Right atrium auricular region (tissue), 2 donors: ENCODE measurements at regions not wholly inside any gene's neighbourhood (a gene's known extent, or its start where the extent isn't known, plus 50 kb on each side); places are given as distances from the start of the nearest gene placed in this dataset.
"Not testable (repeated sequence)": the region's sequence is repeated elsewhere in the genome, so short reads cannot be mapped to it uniquely, and the experiment has no call there.

Source experiments
- DNase-seq: peaks from one replicate; pipeline ENCODE4 v3.0.0-alpha.2; 2019; ENCODE audit warnings: low spot score
- H3K27ac ChIP-seq, 2 donors: fragments of 200-600 bp; sonication (generic); 1 replicate in 1 of 2; 2 replicates in 1 of 2; pipeline ENCODE4 v1.5.1; 2016 to 2019
- H3K27me3 ChIP-seq, 2 donors: fragments of 200-600 bp; sonication (generic); one replicate each; pipeline versions ENCODE4 v1.5.1 to v1.6.0; 2017 to 2019
- H3K36me3 ChIP-seq: fragments of 200-600 bp; sonication (generic); one replicate; pipeline ENCODE4 v1.5.1; 2016
- H3K4me1 ChIP-seq, 2 donors: fragments of 200-600 bp; sonication (generic); one replicate each; pipeline versions ENCODE4 v1.5.1 to v1.6.0; 2017 to 2019
- H3K4me3 ChIP-seq, 2 donors: fragments of 200-600 bp; sonication (generic); 1 replicate in 1 of 2; 2 replicates in 1 of 2; pipeline ENCODE4 v1.5.1; 2017 to 2019; ENCODE audit warnings: mild to moderate bottlenecking in 1 of 2, moderate library complexity in 1 of 2
- H3K9me3 ChIP-seq, 2 donors: fragments of 200-600 bp; sonication (generic); one replicate each; pipeline ENCODE4 v1.5.1; 2019
- CTCF ChIP-seq, 2 donors: fragments of 200-600 bp; sonication (generic); IDR thresholded peaks; one replicate each; pipeline ENCODE4 v1.5.1; 2019; ENCODE audit warnings: antibody characterized with exemption in 2 of 2

- no peak for DNase-seq
- TF ChIP-seq CTCF (IDR thresholded peaks at IDR 0.05): no peak
- Histone ChIP-seq H3K4me1 (no peaks in the 10 kb centered on the region), H3K4me3 (no peak overlapping the region), H3K27me3 (no peaks in the 10 kb centered on the region), H3K27ac (no peak overlapping the region), H3K9me3 (no peaks in the 10 kb centered on the region), H3K36me3 (no peaks in the 10 kb centered on the region)
These were observed 60.6 kb upstream of the PRNP start for GRCh38 chr20:4625687-4626086.

GRCh38 chr20:4624675-4625336 lies 61.5 kb upstream of the PRNP start:
- H3K27ac ChIP-seq, H3K36me3 ChIP-seq, H3K27me3 ChIP-seq, DNase-seq, H3K4me3 ChIP-seq, H3K4me1 ChIP-seq, H3K9me3 ChIP-seq: not testable (repeated sequence)

GRCh38 chr20:4619144-4619543 lies 67.1 kb upstream of the PRNP start:
- not testable (repeated sequence) for H3K4me3 ChIP-seq, H3K36me3 ChIP-seq, DNase-seq, H3K27ac ChIP-seq, H3K9me3 ChIP-seq, H3K27me3 ChIP-seq, H3K4me1 ChIP-seq

- DNase-seq: no peak
- peaks cover 0 to 11% of the 10 kb centered on the region in 2 donors for H3K4me1 ChIP-seq
- no peaks in the 10 kb centered on the region for H3K9me3 ChIP-seq
- no peak overlapping the region for H3K27ac ChIP-seq
- H3K27me3 ChIP-seq: no peaks in the 10 kb centered on the region
- H3K36me3 ChIP-seq: no peaks in the 10 kb centered on the region
- TF ChIP-seq CTCF (IDR thresholded peaks at IDR 0.05): no peak
- H3K4me3 ChIP-seq: no peak overlapping the region
These were observed 68.8 kb upstream of the PRNP start for GRCh38 chr20:4617484-4617883.

GRCh38 chr20:4617019-4617418 lies 69.2 kb upstream of the PRNP start:
- H3K36me3 ChIP-seq: no peaks in the 10 kb centered on the region
- H3K4me3 ChIP-seq: no peak overlapping the region
- no peak for TF ChIP-seq CTCF (IDR thresholded peaks at IDR 0.05)
- no peaks in the 10 kb centered on the region for H3K9me3 ChIP-seq
- peaks cover 0 to 11% of the 10 kb centered on the region in 2 donors for H3K4me1 ChIP-seq
- H3K27ac ChIP-seq: no peak overlapping the region
- no peaks in the 10 kb centered on the region for H3K27me3 ChIP-seq
- DNase-seq: no peak

GRCh38 chr20:4613718-4614620 lies 72.3 kb upstream of the PRNP start:
- H3K27me3 ChIP-seq: no peaks in the 10 kb centered on the region
- no peaks in the 10 kb centered on the region for H3K9me3 ChIP-seq
- no peak overlapping the region for H3K4me3 ChIP-seq
- peak; percentile 72 for DNase-seq
- H3K27ac ChIP-seq: peak overlapping the region; percentile 68 to 73
- H3K4me1 ChIP-seq: peaks cover 0 to 11% of the 10 kb centered on the region in 2 donors
- H3K36me3 ChIP-seq: no peaks in the 10 kb centered on the region
- peak; percentile 12 to 50 for TF ChIP-seq CTCF (IDR thresholded peaks at IDR 0.05)
